ENCODE measurements at regions not wholly inside any gene's neighbourhood (a gene's known extent, or its start where the extent isn't known, plus 50 kb on each side); places are given as distances from the start of the nearest gene placed in this dataset.
"Not testable (repeated sequence)": the region's sequence is repeated elsewhere in the genome, so short reads cannot be mapped to it uniquely, and the experiment has no call there.

DNA sequence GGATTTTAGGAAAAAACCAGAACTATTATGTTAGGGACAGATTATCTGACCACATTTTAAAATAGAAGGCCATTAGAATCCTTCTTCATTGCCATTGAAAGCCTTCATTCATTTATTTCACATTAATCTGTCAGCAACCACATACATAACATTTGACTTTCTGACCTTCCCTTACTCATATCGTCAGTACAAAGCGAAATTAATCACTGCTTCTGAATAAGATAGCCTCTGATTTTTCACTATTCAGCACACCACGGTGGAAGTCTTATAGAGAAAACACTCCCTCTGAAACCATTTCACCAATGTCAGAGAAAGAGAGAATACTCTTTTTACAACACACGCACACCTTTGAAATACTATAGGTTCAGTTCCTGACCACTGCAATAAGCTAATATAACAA is 442.5 kb upstream of the ID4 start:
- Mint-ChIP-seq H3K36me3 (ENCODE audit: insufficient read depth, unreplicated experiment) (no peaks in the 10 kb centered on the region), H3K27me3 (ENCODE audit: insufficient read depth, unreplicated experiment) (no peaks in the 10 kb centered on the region), H3K9me3 (ENCODE audit: unreplicated experiment) (no peaks in the 10 kb centered on the region), H3K27ac (ENCODE audit: low read depth, unreplicated experiment) (no peak overlapping the region), H3K4me1 (ENCODE audit: insufficient read depth, unreplicated experiment) (no peaks in the 10 kb centered on the region), H3K4me3 (ENCODE audit: unreplicated experiment) (no peak overlapping the region)
- CTCF ChIA-PET = no interaction called here
- intact Hi-C loops (cut with micrococcal nuclease) = no loop called here
- POLR2A ChIA-PET = interaction anchor here (0.7 to 1.0 kb wide), 2 partner anchors 43 to 409 kb away, joined by 3 read pairs; no protein-coding TSS in a partner anchor
- no peak for DNase-seq (ENCODE audit: unreplicated experiment)
- TF ChIP-seq, protein P1, sequence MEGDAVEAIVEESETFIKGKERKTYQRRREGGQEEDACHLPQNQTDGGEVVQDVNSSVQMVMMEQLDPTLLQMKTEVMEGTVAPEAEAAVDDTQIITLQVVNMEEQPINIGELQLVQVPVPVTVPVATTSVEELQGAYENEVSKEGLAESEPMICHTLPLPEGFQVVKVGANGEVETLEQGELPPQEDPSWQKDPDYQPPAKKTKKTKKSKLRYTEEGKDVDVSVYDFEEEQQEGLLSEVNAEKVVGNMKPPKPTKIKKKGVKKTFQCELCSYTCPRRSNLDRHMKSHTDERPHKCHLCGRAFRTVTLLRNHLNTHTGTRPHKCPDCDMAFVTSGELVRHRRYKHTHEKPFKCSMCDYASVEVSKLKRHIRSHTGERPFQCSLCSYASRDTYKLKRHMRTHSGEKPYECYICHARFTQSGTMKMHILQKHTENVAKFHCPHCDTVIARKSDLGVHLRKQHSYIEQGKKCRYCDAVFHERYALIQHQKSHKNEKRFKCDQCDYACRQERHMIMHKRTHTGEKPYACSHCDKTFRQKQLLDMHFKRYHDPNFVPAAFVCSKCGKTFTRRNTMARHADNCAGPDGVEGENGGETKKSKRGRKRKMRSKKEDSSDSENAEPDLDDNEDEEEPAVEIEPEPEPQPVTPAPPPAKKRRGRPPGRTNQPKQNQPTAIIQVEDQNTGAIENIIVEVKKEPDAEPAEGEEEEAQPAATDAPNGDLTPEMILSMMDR (IDR thresholded peaks at IDR 0.05; ENCODE audit: unreplicated experiment) = no peak
- no TSS peak for BruUV-seq (replicated peaks)

DNA sequence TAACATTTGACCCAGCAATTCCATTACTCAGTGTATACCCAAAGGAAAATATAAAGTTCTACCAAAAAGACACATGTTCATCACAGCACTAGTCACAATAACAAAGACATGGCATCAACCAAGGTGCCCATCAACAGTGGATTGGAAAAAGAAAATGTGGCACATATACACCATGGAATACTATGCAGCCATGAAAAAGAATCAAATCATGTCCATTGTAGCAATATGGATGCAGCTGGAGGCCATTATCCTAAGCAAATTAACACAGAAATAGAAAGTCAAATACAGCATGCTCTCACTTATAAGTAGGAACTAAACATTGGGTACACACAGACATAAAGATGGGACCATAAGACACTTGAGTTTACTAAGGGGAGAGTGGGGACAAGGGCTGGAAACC is 441.9 kb upstream of the ID4 start:
- Mint-ChIP-seq H3K9me3 (ENCODE audit: unreplicated experiment) (no peaks in the 10 kb centered on the region), H3K27ac (ENCODE audit: low read depth, unreplicated experiment) (no peak overlapping the region), H3K36me3 (ENCODE audit: insufficient read depth, unreplicated experiment) (no peaks in the 10 kb centered on the region), H3K4me3 (ENCODE audit: unreplicated experiment) (no peak overlapping the region), H3K27me3 (ENCODE audit: insufficient read depth, unreplicated experiment) (no peaks in the 10 kb centered on the region), H3K4me1 (ENCODE audit: insufficient read depth, unreplicated experiment) (no peaks in the 10 kb centered on the region)
- no peak for DNase-seq (ENCODE audit: unreplicated experiment)
- CTCF ChIA-PET = no interaction called here
- POLR2A ChIA-PET = interaction anchor here (0.7 kb wide), 1 partner anchor 43 kb away, joined by 3 read pairs; no protein-coding TSS in a partner anchor
- no TSS peak for BruUV-seq (replicated peaks)
- TF ChIP-seq, protein P1 (IDR thresholded peaks at IDR 0.05; ENCODE audit: unreplicated experiment) = no peak
- intact Hi-C loops (cut with micrococcal nuclease) = no loop called here

DNA sequence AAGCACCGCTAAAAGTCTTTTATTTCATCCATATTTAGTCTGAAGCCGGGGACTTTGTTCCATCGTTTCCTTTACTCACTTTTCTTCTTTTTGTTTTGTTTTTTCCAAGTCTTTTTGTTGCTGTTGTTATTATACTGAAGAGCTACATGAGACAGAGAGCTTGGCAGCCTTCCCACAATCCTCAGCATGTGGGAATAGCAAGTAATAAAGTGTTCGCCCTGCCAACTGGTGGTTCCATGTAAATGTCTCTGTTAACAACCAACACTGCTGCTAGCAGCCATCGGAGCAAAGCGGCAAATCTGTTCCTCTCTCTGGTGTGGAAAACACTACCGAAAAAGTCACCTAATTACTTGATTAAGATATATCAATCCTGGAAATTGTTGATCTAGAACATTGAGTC is 437.8 kb upstream of the ID4 start:
- H3K27ac Mint-ChIP-seq (ENCODE audit: low read depth, unreplicated experiment) = no peak overlapping the region
- intact Hi-C loops (cut with micrococcal nuclease) = no loop called here

DNA sequence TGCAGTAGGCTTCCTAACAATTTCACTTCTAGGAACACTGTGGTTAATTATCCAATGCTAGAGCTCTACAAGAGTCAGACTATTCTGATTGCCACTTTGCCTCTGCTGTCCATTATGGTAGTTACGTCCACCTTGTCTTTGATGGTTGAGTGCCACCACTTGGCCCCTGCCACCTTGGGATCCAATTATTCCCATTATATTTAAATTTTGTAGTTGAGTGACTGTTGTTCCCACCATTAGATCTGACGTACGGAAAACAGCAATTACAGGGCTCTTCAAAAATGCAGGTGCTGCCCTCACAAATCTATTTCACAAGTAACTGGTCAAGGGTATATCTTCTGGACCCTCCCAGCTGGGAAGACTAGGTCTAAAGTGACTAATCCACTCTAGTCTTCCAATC is 432.3 kb upstream of the ID4 start:
- H3K27me3 Mint-ChIP-seq (ENCODE audit: insufficient read depth, unreplicated experiment); intact Hi-C loops (cut with micrococcal nuclease); DNase-seq (ENCODE audit: unreplicated experiment); H3K9me3 Mint-ChIP-seq (ENCODE audit: unreplicated experiment); POLR2A ChIA-PET; H3K4me1 Mint-ChIP-seq (ENCODE audit: insufficient read depth, unreplicated experiment); H3K4me3 Mint-ChIP-seq (ENCODE audit: unreplicated experiment); BruUV-seq (replicated peaks); H3K27ac Mint-ChIP-seq (ENCODE audit: low read depth, unreplicated experiment); H3K36me3 Mint-ChIP-seq (ENCODE audit: insufficient read depth, unreplicated experiment): not testable (repeated sequence)
- CTCF ChIA-PET = interaction anchor here (0.6 kb wide), 1 partner anchor 67 kb away, joined by 3 read pairs; no protein-coding TSS in a partner anchor

More for the DNA sequence above, 437.8 kb upstream of the ID4 start:
- DNase-seq (ENCODE audit: unreplicated experiment) = no peak
- CTCF ChIA-PET = no interaction called here
- no peaks in the 10 kb centered on the region for H3K27me3 Mint-ChIP-seq (ENCODE audit: insufficient read depth, unreplicated experiment)
- H3K4me1 Mint-ChIP-seq (ENCODE audit: insufficient read depth, unreplicated experiment) = no peaks in the 10 kb centered on the region
- no TSS peak for BruUV-seq (replicated peaks)
- no peaks in the 10 kb centered on the region for H3K36me3 Mint-ChIP-seq (ENCODE audit: insufficient read depth, unreplicated experiment)
- TF ChIP-seq, protein P1 (IDR thresholded peaks at IDR 0.05; ENCODE audit: unreplicated experiment) = no peak
- POLR2A ChIA-PET = no interaction called here
- no peaks in the 10 kb centered on the region for H3K9me3 Mint-ChIP-seq (ENCODE audit: unreplicated experiment)
- H3K4me3 Mint-ChIP-seq (ENCODE audit: unreplicated experiment) = no peak overlapping the region

DNA sequence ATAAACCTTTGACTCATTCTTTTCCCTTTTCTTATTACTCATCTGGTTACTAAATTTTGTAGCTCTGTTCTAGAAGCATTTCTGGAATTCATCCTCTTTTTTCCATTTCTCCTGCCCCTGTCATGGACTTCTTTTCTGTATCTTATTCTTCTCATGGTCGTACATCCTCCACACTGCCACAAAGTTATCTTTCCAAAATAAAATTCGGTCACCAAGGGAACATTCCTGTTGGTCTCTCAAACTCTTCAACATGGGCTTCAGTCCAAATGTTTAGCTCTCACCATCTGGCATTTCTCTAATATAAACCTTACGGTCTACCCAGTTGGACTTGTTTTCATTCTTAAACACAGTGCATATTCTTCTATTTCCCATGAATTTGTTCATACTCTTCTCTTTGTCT is 428.8 kb upstream of the ID4 start:
- Mint-ChIP-seq H3K4me1 (ENCODE audit: insufficient read depth, unreplicated experiment) (peaks cover 7% of the 10 kb centered on the region), H3K27ac (ENCODE audit: low read depth, unreplicated experiment) (no peak overlapping the region), H3K36me3 (ENCODE audit: insufficient read depth, unreplicated experiment) (peaks cover 6% of the 10 kb centered on the region), H3K4me3 (ENCODE audit: unreplicated experiment) (no peak overlapping the region), H3K9me3 (ENCODE audit: unreplicated experiment) (no peaks in the 10 kb centered on the region), H3K27me3 (ENCODE audit: insufficient read depth, unreplicated experiment) (no peaks in the 10 kb centered on the region)
- no TSS peak for BruUV-seq (replicated peaks)
- TF ChIP-seq, protein P1 (IDR thresholded peaks at IDR 0.05; ENCODE audit: unreplicated experiment) = no peak
- POLR2A ChIA-PET = no interaction called here
- CTCF ChIA-PET = interaction anchor here (1.0 kb wide), 1 partner anchor 39 kb away, joined by 4 read pairs; no protein-coding TSS in a partner anchor
- intact Hi-C loops (cut with micrococcal nuclease) = no loop called here
- DNase-seq (ENCODE audit: unreplicated experiment) = no peak

Measured in MCF 10A (cell line).